K562 (cell line): ENCODE measurements at regions not wholly inside any gene's neighbourhood (a gene's known extent, or its start where the extent isn't known, plus 50 kb on each side); places are given as distances from the start of the nearest gene placed in this dataset.
"Not testable (repeated sequence)": the region's sequence is repeated elsewhere in the genome, so short reads cannot be mapped to it uniquely, and the experiment has no call there.

Experiments
- ATAC-seq: fragments of 200-7000 bp; cut with Tn5 transposase; 3 replicates; pipeline ENCODE4 v1.9.1; 2020; ENCODE audit warnings: moderate library complexity
- BruUV-seq: library from RNA; stranded (reverse); fragments of 400-500 nt; replicated peaks from 2 replicates; lab custom pipeline; 2021; lab: Mats Ljungman, UMichigan
- CTCF ChIA-PET: fragments of 300-600 bp; formaldehyde crosslinking; extraction: SDS; loops from one replicate; lab custom pipeline; 2021; ENCODE audit warnings: low intra/inter-chr PET ratio; lab: Yijun Ruan, JAX
- POLR2A ChIA-PET: fragments of 300-600, 350-650 bp; sonication (Branson Sonifier 250); formaldehyde crosslinking; extraction: SDS; loops from one replicate; lab custom pipeline; 2021; ENCODE audit warnings: antibody characterized with exemption, inconsistent platforms; lab: Yijun Ruan, JAX
- DNase-seq, 4 experiments: peaks; one replicate each; pipeline versions ENCODE4 v3.0.0 to v3.0.0-alpha.2; 2011 to 2018; ENCODE audit warnings: low spot score in 3 of 4, mixed read lengths in 3 of 4; ENCODE audit errors: extremely low read depth in 1 of 4
- FAIRE-seq: peaks from 2 replicates; lab custom pipeline; 2011; peaks lifted over from hg19 to GRCh38; lab: Jason Lieb, UNC
- H2AFZ ChIP-seq: 2 replicates; pipeline ENCODE4 v1.6.0; 2011; ENCODE audit warnings: low read depth, low read length, control low read depth, inconsistent platforms
- H3K27ac ChIP-seq: fragments of 200-600 bp; 3 replicates; pipeline ENCODE4 v1.8.0; 2011; ENCODE audit warnings: low read depth, mild to moderate bottlenecking, control low read depth, inconsistent platforms, low read length, moderate library complexity, mixed read lengths; ENCODE audit errors: extremely low read depth
- H3K27me3 ChIP-seq, 2 experiments: fragments of 300-600 bp in 1 of 2; 2 replicates in 1 of 2; 3 replicates in 1 of 2; pipeline versions ENCODE4 v1.6.0 to v1.8.0; 2011; ENCODE audit warnings: inconsistent platforms in 2 of 2, low read length in 2 of 2, mild to moderate bottlenecking in 1 of 2, mixed read lengths in 1 of 2, moderate library complexity in 1 of 2; ENCODE audit not compliant: control insufficient read depth in 2 of 2, insufficient read depth in 2 of 2
- H3K36me3 ChIP-seq: fragments of 300-600 bp; 3 replicates; pipeline ENCODE4 v1.8.0; 2011; ENCODE audit warnings: mild to moderate bottlenecking, low read length, inconsistent platforms; ENCODE audit not compliant: control insufficient read depth, insufficient read depth
- H3K4me1 ChIP-seq, 2 experiments: fragments of 200-600 bp in 1 of 2; replicated peaks in 1 of 2; 2 replicates in 1 of 2; 3 replicates in 1 of 2; pipeline versions ENCODE4 v1.5.1 to v1.8.0; 2011; ENCODE audit warnings: inconsistent platforms in 2 of 2, low read length in 2 of 2, mild to moderate bottlenecking in 1 of 2, mixed read lengths in 1 of 2, moderate library complexity in 1 of 2; ENCODE audit not compliant: control insufficient read depth in 2 of 2, insufficient read depth in 2 of 2
- H3K4me2 ChIP-seq: 2 replicates; pipeline ENCODE4 v1.6.1; 2011; ENCODE audit warnings: low read length, control low read depth, inconsistent platforms, mixed read lengths; ENCODE audit not compliant: insufficient read depth
- H3K4me3 ChIP-seq: fragments of 200-600 bp; sonication (generic), shearing (Covaris generic); 2 replicates; pipeline ENCODE4 v1.5.1; 2016; ENCODE audit warnings: control low read depth, inconsistent platforms
- H3K79me2 ChIP-seq: fragments of 200-600 bp; 3 replicates; pipeline ENCODE4 v1.8.0; 2011; ENCODE audit warnings: low read length, inconsistent platforms; ENCODE audit not compliant: control insufficient read depth, insufficient read depth
- H3K9ac ChIP-seq, 2 experiments: 2 replicates each; pipeline versions ENCODE4 v1.6.0 to v1.6.1; 2011; ENCODE audit warnings: low read depth in 2 of 2, low read length in 2 of 2, control low read depth in 1 of 2, inconsistent platforms in 1 of 2, mild to moderate bottlenecking in 1 of 2, mixed read lengths in 1 of 2; ENCODE audit not compliant: insufficient read depth in 1 of 2
- H3K9me1 ChIP-seq: one replicate; pipeline ENCODE4 v1.6.0; 2011; ENCODE audit warnings: inconsistent platforms, mild to moderate bottlenecking, low read length, moderate library complexity; ENCODE audit not compliant: control insufficient read depth, insufficient read depth
- H3K9me3 ChIP-seq: replicated peaks from 2 replicates; pipeline ENCODE4 v1.5.1; 2011; ENCODE audit warnings: low read depth, low read length, inconsistent platforms; ENCODE audit not compliant: control insufficient read depth, insufficient read depth
- H4K20me1 ChIP-seq: replicated peaks from 2 replicates; pipeline ENCODE4 v1.6.1; 2011; ENCODE audit warnings: low read length, inconsistent platforms, mixed read lengths; ENCODE audit not compliant: control insufficient read depth, insufficient read depth
- CTCF ChIP-seq, 3 experiments: IDR thresholded peaks in 2 of 3; conservative IDR thresholded peaks in 1 of 3; 2 replicates each; pipeline ENCODE4 v1.5.1; 2011 to 2012; ENCODE audit warnings: low read length in 3 of 3, mild to moderate bottlenecking in 3 of 3, control low read depth in 2 of 3, improper control_type of control experiment in 1 of 3, inconsistent platforms in 1 of 3, low read depth in 1 of 3, mixed read lengths in 1 of 3, moderate library complexity in 1 of 3; ENCODE audit not compliant: insufficient read depth in 2 of 3
- PYGO2 ChIP-seq: fragments of 450-650 bp; IDR thresholded peaks from 2 replicates; pipeline ENCODE4 v1.6.1; 2016; ENCODE audit warnings: mild to moderate bottlenecking, missing genetic modification characterization, moderate library complexity, missing compliant biosample characterization
- WGBS: fragments of 100-300 bp; shearing (Covaris generic); methylation state at CpG from one replicate; pipeline ENCODE4 v1.1.6; 2016; ENCODE audit warnings: low coverage, mixed read lengths; ENCODE audit not compliant: insufficient coverage; ENCODE audit errors: missing lambda C conversion rate; 5-methylcytosine and 5-hydroxymethylcytosine counted together
- in situ Hi-C: fragments of 300-500 bp; cut with MboI; formaldehyde crosslinking; loops from 4 replicates; pipeline ENCODE4 v1.15.0; 2018; ENCODE audit warnings: inconsistent platforms, mixed read lengths
- intact Hi-C: fragments of 100-400 bp; cut with micrococcal nuclease; formaldehyde crosslinking; loops from 2 replicates; pipeline ENCODE4 v1.14.2; 2022

- Histone ChIP-seq H3K4me3 (no peak overlapping the region), H4K20me1 (no peaks in the 10 kb centered on the region), H3K9me1 (no peaks in the 10 kb centered on the region), H3K4me2 (no peak overlapping the region), H3K4me1 (no peaks in the 10 kb centered on the region; a peak in 1 of 5 replicates), H3K9ac (no peak overlapping the region), H3K27me3 (no peaks in the 10 kb centered on the region), H3K27ac (no peak overlapping the region), H3K9me3 (no peaks in the 10 kb centered on the region), H3K36me3 (no peaks in the 10 kb centered on the region), H3K79me2 (no peaks in the 10 kb centered on the region), H2AFZ (no peak overlapping the region)
- POLR2A ChIA-PET, result no interaction called here
- FAIRE-seq (no peak), DNase-seq (no peak), ATAC-seq (peak; percentile 68)
- BruUV-seq, result no TSS peak
- TF ChIP-seq CTCF (IDR thresholded peaks at IDR 0.05 in 2 of 3, conservative IDR thresholded peaks at IDR 0.05 in 1 of 3; ENCODE audit: insufficient read depth in 2 of 3, low read depth in 1 of 3, low read length in 3 of 3), result peak in 2 of 3 experiments; percentile 16 to 24; a peak in 2 of 6 replicates
- no peak for TF ChIP-seq PYGO2 (tag)
- WGBS, result 46% methylated on average over 6 of the region's 8 CpGs
- CTCF ChIA-PET, result no interaction called here
- in situ Hi-C loops, result no loop called here
- intact Hi-C loops, result no loop called here
Measured at GRCh38 chr12:9319044-9319841, 111.0 kb upstream of the PZP start.

- FAIRE-seq, H3K27ac ChIP-seq, H3K9ac ChIP-seq, H3K36me3 ChIP-seq, H3K4me3 ChIP-seq, H3K4me1 ChIP-seq, H3K79me2 ChIP-seq, H3K9me3 ChIP-seq, intact Hi-C loops, H2AFZ ChIP-seq, ATAC-seq, BruUV-seq, POLR2A ChIA-PET, H3K9me1 ChIP-seq, H3K4me2 ChIP-seq, DNase-seq, H3K27me3 ChIP-seq, CTCF ChIA-PET, H4K20me1 ChIP-seq: not testable (repeated sequence)
- in situ Hi-C loops, result loop anchor here (5.0 kb wide), 1 partner anchor 104 kb away; no protein-coding TSS in a partner anchor
- whole genome bisulfite sequencing, result 100% methylated on average over 3 of the region's 6 CpGs
Measured at GRCh38 chr12:9313479-9313878, 105.3 kb upstream of the PZP start.

GRCh38 chr12:9312406-9313392 lies 104.5 kb upstream of the PZP start:
- H3K9ac ChIP-seq, H3K4me3 ChIP-seq, FAIRE-seq, H3K4me1 ChIP-seq, H3K9me1 ChIP-seq, H3K36me3 ChIP-seq, H3K9me3 ChIP-seq, BruUV-seq, H3K4me2 ChIP-seq, H3K79me2 ChIP-seq, H2AFZ ChIP-seq, ATAC-seq, H3K27me3 ChIP-seq, POLR2A ChIA-PET, H3K27ac ChIP-seq, DNase-seq, CTCF ChIA-PET, intact Hi-C loops, H4K20me1 ChIP-seq: not testable (repeated sequence)
- in situ Hi-C loops, result loop anchor here (5.0 kb wide), 1 partner anchor 105 kb away; no protein-coding TSS in a partner anchor
- WGBS, result 92% methylated on average over 6 of the region's 28 CpGs
